ENCODE measurements at regions not wholly inside any gene's neighbourhood (a gene's known extent, or its start where the extent isn't known, plus 50 kb on each side); places are given as distances from the start of the nearest gene placed in this dataset.
A peak's percentile ranks its signal among the peaks of the same experiment; 100 is the strongest.

- DNase-seq (ENCODE audit: insufficient read length, low spot score) (no peak), FAIRE-seq (no peak)
- TF ChIP-seq TAF1 (IDR thresholded peaks at IDR 0.05; ENCODE audit: low read depth, low read length), result no peak
- no peak for TF ChIP-seq SPI1 (IDR thresholded peaks at IDR 0.05; ENCODE audit: low read depth, low read length)
- TF ChIP-seq POLR2A (IDR thresholded peaks at IDR 0.05; ENCODE audit: low read depth, low read length), result no peak
- TF ChIP-seq PAX5 (IDR thresholded peaks at IDR 0.05; ENCODE audit: insufficient read depth, low read length, severe bottlenecking), result no peak
- TF ChIP-seq POLR2AphosphoS5 (IDR thresholded peaks at IDR 0.05; ENCODE audit: low read depth, low read length), result no peak
- no peak for TF ChIP-seq POU2F2 (IDR thresholded peaks at IDR 0.05; ENCODE audit: low read depth, low read length)
These were observed 199.1 kb upstream of the AKR1E2 start for GRCh38 chr10:4626919-4627318.

- no peak for TF ChIP-seq TAF1 (IDR thresholded peaks at IDR 0.05; ENCODE audit: low read depth, low read length)
- TF ChIP-seq POLR2A (IDR thresholded peaks at IDR 0.05; ENCODE audit: low read depth, low read length), result no peak
- no peak for TF ChIP-seq POU2F2 (IDR thresholded peaks at IDR 0.05; ENCODE audit: low read depth, low read length)
- TF ChIP-seq SPI1 (IDR thresholded peaks at IDR 0.05; ENCODE audit: low read depth, low read length), result no peak
- no peak for TF ChIP-seq POLR2AphosphoS5 (IDR thresholded peaks at IDR 0.05; ENCODE audit: low read depth, low read length)
- no peak for TF ChIP-seq PAX5 (IDR thresholded peaks at IDR 0.05; ENCODE audit: insufficient read depth, low read length, severe bottlenecking)
- no peak for FAIRE-seq
- no peak for DNase-seq (ENCODE audit: insufficient read length, low spot score)
These were observed 202.1 kb upstream of the AKR1E2 start for GRCh38 chr10:4623757-4624420.

GRCh38 chr10:4623200-4623599, 202.8 kb upstream of the AKR1E2 start:
- FAIRE-seq (no peak), DNase-seq (ENCODE audit: insufficient read length, low spot score) (no peak)
- TF ChIP-seq TAF1 (IDR thresholded peaks at IDR 0.05; ENCODE audit: low read depth, low read length), result no peak
- peak; percentile 30; the same call in 1 of the 2 replicates for TF ChIP-seq SPI1 (IDR thresholded peaks at IDR 0.05; ENCODE audit: low read depth, low read length)

GRCh38 chr10:4622384-4622783, 203.6 kb upstream of the AKR1E2 start:
- DNase-seq (ENCODE audit: insufficient read length, low spot score) (no peak), FAIRE-seq (no peak)
- TF ChIP-seq POLR2A (IDR thresholded peaks at IDR 0.05; ENCODE audit: low read depth, low read length) (no peak), POU2F2 (IDR thresholded peaks at IDR 0.05; ENCODE audit: low read depth, low read length) (no peak), SPI1 (IDR thresholded peaks at IDR 0.05; ENCODE audit: low read depth, low read length) (no peak), PAX5 (IDR thresholded peaks at IDR 0.05; ENCODE audit: insufficient read depth, low read length, severe bottlenecking) (no peak), POLR2AphosphoS5 (IDR thresholded peaks at IDR 0.05; ENCODE audit: low read depth, low read length) (no peak), TAF1 (IDR thresholded peaks at IDR 0.05; ENCODE audit: low read depth, low read length) (no peak)

DNA sequence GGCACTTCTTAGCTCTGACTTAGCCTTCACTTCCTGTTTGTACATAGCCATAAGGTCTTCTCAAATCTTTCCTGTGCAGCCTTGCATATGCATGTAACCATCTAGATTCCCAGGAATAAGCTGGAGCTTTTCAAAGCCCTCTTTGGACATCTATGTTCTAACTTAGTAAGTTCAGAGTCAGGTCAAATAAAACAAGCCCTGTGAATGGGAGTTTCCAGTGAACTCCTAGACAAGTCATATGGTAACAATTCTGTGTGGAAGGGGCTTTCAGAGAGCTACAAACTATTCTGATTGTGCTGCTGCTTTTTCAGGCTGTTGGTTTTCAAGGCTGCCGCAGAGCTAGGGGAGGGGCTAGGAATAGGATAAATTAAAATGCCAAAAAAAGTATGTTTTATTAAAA, 208.4 kb upstream of the AKR1E2 start:
- DNase-seq (ENCODE audit: insufficient read length, low spot score) (no peak), FAIRE-seq (no peak)
- TF ChIP-seq SPI1 (IDR thresholded peaks at IDR 0.05; ENCODE audit: low read depth, low read length), result no peak
- TF ChIP-seq PAX5 (IDR thresholded peaks at IDR 0.05; ENCODE audit: insufficient read depth, low read length, severe bottlenecking), result no peak
- TF ChIP-seq POLR2AphosphoS5 (IDR thresholded peaks at IDR 0.05; ENCODE audit: low read depth, low read length), result no peak
- TF ChIP-seq POLR2A (IDR thresholded peaks at IDR 0.05; ENCODE audit: low read depth, low read length), result no peak
- TF ChIP-seq TAF1 (IDR thresholded peaks at IDR 0.05; ENCODE audit: low read depth, low read length), result no peak
- no peak for TF ChIP-seq POU2F2 (IDR thresholded peaks at IDR 0.05; ENCODE audit: low read depth, low read length)

DNA sequence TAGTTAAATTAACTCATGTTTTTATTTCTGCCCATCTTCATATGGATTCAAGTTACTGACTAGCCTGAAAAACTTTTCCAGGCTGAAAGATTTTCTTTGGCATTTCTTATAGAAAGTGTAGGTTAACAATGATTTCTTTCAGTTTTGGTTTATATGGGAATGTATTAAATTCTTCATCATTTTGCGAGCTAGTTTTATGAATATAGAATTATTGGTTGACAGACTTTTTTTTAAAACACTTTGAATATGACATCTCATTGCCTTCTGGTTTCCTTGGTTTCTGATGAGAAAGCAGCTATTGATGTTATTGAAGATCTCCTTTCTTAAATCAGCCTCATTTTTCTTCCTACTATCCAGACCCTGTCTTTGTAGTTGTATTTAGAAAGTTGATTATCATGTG, 211.0 kb upstream of the AKR1E2 start:
- DNase-seq (ENCODE audit: insufficient read length, low spot score) (no peak), FAIRE-seq (no peak)
- no peak for TF ChIP-seq POLR2AphosphoS5 (IDR thresholded peaks at IDR 0.05; ENCODE audit: low read depth, low read length)
- TF ChIP-seq PAX5 (IDR thresholded peaks at IDR 0.05; ENCODE audit: insufficient read depth, low read length, severe bottlenecking), result no peak
- no peak for TF ChIP-seq SPI1 (IDR thresholded peaks at IDR 0.05; ENCODE audit: low read depth, low read length)
- TF ChIP-seq TAF1 (IDR thresholded peaks at IDR 0.05; ENCODE audit: low read depth, low read length), result no peak
- TF ChIP-seq POLR2A (IDR thresholded peaks at IDR 0.05; ENCODE audit: low read depth, low read length), result no peak
- no peak for TF ChIP-seq POU2F2 (IDR thresholded peaks at IDR 0.05; ENCODE audit: low read depth, low read length)

DNA sequence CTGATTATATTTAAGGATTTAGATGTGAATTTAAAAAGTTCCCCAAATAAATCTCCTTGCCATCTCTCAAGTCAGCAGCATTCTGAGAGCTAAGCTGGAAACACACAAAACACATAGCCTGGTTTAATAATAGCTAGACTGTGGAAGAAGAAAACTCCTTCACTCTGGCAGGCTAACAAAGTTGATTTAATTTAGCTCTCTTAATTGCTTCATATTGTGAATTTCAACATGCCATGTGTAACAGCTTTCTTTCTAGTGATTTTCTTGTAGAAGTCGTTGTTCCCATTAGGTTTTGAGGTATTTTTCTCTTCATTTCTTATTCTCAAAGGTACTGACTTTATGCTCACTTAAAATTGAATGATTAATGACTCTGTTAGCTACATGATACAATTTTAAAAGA, 216.8 kb upstream of the AKR1E2 start:
- DNase-seq (ENCODE audit: insufficient read length, low spot score) (no peak), FAIRE-seq (no peak)
- TF ChIP-seq POLR2A (IDR thresholded peaks at IDR 0.05; ENCODE audit: low read depth, low read length) (no peak), SPI1 (IDR thresholded peaks at IDR 0.05; ENCODE audit: low read depth, low read length) (no peak), POU2F2 (IDR thresholded peaks at IDR 0.05; ENCODE audit: low read depth, low read length) (no peak), TAF1 (IDR thresholded peaks at IDR 0.05; ENCODE audit: low read depth, low read length) (no peak), POLR2AphosphoS5 (IDR thresholded peaks at IDR 0.05; ENCODE audit: low read depth, low read length) (no peak), PAX5 (IDR thresholded peaks at IDR 0.05; ENCODE audit: insufficient read depth, low read length, severe bottlenecking) (no peak)

GRCh38 chr10:4607681-4608080, 218.3 kb upstream of the AKR1E2 start:
- TF ChIP-seq PAX5 (IDR thresholded peaks at IDR 0.05; ENCODE audit: insufficient read depth, low read length, severe bottlenecking), result no peak
- TF ChIP-seq SPI1 (IDR thresholded peaks at IDR 0.05; ENCODE audit: low read depth, low read length), result no peak
- no peak for TF ChIP-seq TAF1 (IDR thresholded peaks at IDR 0.05; ENCODE audit: low read depth, low read length)
- FAIRE-seq (no peak), DNase-seq (ENCODE audit: insufficient read length, low spot score) (no peak)

- TF ChIP-seq SPI1 (IDR thresholded peaks at IDR 0.05; ENCODE audit: low read depth, low read length) (no peak), POLR2A (IDR thresholded peaks at IDR 0.05; ENCODE audit: low read depth, low read length) (no peak)
- DNase-seq (ENCODE audit: insufficient read length, low spot score) (no peak), FAIRE-seq (no peak)
These were observed 219.0 kb upstream of the AKR1E2 start for GRCh38 chr10:4606856-4607636.
